Spinal cord (tissue), 9 donors: ENCODE measurements at regions not wholly inside any gene's neighbourhood (a gene's known extent, or its start where the extent isn't known, plus 50 kb on each side); places are given as distances from the start of the nearest gene placed in this dataset.

Experiments
- DNase-seq, 6 donors: peaks; one replicate each; pipeline versions ENCODE4 v3.0.0 to v3.0.0-alpha.2; 2013 to 2015; ENCODE audit warnings: low spot score in 6 of 6, low read depth in 4 of 6
- H3K27ac ChIP-seq: one replicate; pipeline ENCODE4 v1.5.1; 2013; ENCODE audit warnings: low read depth, low read length, control low read depth
- H3K27me3 ChIP-seq: one replicate; pipeline ENCODE4 v1.6.1; 2013; ENCODE audit warnings: low read length; ENCODE audit not compliant: control insufficient read depth, insufficient read depth
- H3K36me3 ChIP-seq: one replicate; pipeline ENCODE4 v1.6.1; 2013; ENCODE audit warnings: low read length; ENCODE audit not compliant: control insufficient read depth, insufficient read depth
- H3K4me1 ChIP-seq: one replicate; pipeline ENCODE4 v1.6.1; 2013; ENCODE audit warnings: low read length; ENCODE audit not compliant: control insufficient read depth, insufficient read depth
- H3K4me3 ChIP-seq: one replicate; pipeline ENCODE4 v1.5.1; 2013; ENCODE audit warnings: low read depth, low read length, control low read depth
- H3K9me3 ChIP-seq: one replicate; pipeline ENCODE4 v1.6.1; 2013; ENCODE audit warnings: low read length; ENCODE audit not compliant: control insufficient read depth, insufficient read depth
- whole genome bisulfite sequencing: methylation state at CpG from one replicate; pipeline ENCODE4 v1.1.5; 2013; ENCODE audit warnings: missing lambda C conversion rate; ENCODE audit not compliant: insufficient coverage; 5-methylcytosine and 5-hydroxymethylcytosine counted together
- donor health status: healthy.

- no peak overlapping the region for H3K4me3 ChIP-seq
- no peaks in the 10 kb centered on the region for H3K27me3 ChIP-seq
- H3K27ac ChIP-seq = no peak overlapping the region
- no peaks in the 10 kb centered on the region for H3K9me3 ChIP-seq
- no peak for DNase-seq
- no peaks in the 10 kb centered on the region for H3K36me3 ChIP-seq
- 29% methylated on average over 1 of the region's 1 CpG for WGBS
- no peaks in the 10 kb centered on the region for H3K4me1 ChIP-seq
Measured at GRCh38 chr21:15130751-15131150, 66.0 kb upstream of the NRIP1 start.

DNA sequence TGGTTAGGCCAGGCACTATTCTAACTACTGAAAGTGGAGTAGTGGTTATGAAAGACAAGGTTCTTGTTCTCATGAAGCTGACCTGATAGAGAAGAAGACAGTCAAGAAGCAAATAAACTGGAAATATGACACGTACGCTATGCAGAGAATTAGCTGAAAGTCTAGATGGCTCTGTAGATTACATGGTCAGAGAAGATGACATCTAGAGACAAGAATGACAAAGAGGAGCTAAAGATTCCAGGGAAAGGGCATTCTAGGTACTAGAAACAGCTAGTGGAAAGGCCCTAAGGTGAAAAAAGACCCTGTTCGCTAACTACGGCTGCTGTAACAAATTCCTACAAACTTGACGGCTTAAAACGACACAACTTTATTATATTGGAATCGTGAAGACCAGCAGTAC is 68.0 kb upstream of the NRIP1 start:
- Histone ChIP-seq H3K4me3 (no peak overlapping the region), H3K4me1 (no peaks in the 10 kb centered on the region), H3K27me3 (no peaks in the 10 kb centered on the region), H3K27ac (no peak overlapping the region), H3K9me3 (no peaks in the 10 kb centered on the region), H3K36me3 (no peaks in the 10 kb centered on the region)
- DNase-seq = no peak
- 90% methylated on average over 7 of the region's 7 CpGs for WGBS

DNA sequence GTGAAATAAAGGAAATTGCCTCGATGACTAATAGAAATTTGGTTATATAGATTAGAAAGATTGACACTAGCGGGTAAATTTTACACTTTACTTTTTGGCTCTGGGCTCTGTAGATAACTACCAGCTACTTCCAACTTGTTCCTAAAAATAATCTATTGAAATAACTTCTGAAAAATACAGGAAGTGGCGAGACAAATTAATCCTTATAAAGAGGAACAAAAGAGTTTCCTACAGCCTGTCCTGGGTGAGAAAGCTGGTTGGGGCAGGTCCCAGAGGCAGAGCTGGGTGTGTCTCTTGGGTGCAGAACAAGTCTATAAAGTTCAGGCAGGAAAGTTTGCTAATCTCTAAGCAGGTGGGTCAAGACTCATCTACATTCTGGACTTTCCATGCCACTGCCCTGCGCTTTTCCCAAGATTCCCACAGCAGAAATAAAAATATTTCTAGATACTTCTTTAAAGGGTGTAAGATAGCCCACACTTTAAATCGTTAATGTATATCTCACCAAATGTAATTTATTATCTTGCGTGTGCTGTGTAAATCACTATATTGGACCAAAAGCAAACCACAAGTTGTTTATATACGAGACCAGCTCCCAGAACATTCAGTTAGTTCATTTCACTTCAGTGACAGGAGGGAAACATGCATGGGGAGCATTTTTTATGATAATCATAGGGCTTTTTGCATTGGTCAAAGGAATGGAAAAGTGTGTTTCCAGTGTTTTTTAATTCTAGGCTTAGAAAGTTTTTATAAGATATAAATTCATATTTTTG is 70.1 kb upstream of the NRIP1 start:
- DNase-seq = no peak
- H3K4me3 ChIP-seq = no peak overlapping the region
- peaks cover 5% of the 10 kb centered on the region for H3K4me1 ChIP-seq
- no peaks in the 10 kb centered on the region for H3K27me3 ChIP-seq
- H3K27ac ChIP-seq = no peak overlapping the region
- H3K36me3 ChIP-seq = no peaks in the 10 kb centered on the region
- WGBS = no CpG with 5 or more reads among the region's 7 CpGs
- no peaks in the 10 kb centered on the region for H3K9me3 ChIP-seq

GRCh38 chr21:15135867-15136629 is 71.2 kb upstream of the NRIP1 start:
- no CpG with 5 or more reads among the region's 3 CpGs for WGBS

GRCh38 chr21:15138490-15138889 is 73.7 kb upstream of the NRIP1 start:
- H3K9me3 ChIP-seq = no peaks in the 10 kb centered on the region
- 22% methylated on average over 7 of the region's 7 CpGs for WGBS

More at GRCh38 chr21:15135867-15136629, 71.2 kb upstream of the NRIP1 start:
- H3K4me3 ChIP-seq = no peak overlapping the region
- H3K36me3 ChIP-seq = no peaks in the 10 kb centered on the region
- H3K27me3 ChIP-seq = no peaks in the 10 kb centered on the region
- peaks cover 14% of the 10 kb centered on the region for H3K4me1 ChIP-seq
- DNase-seq = no peak
- H3K9me3 ChIP-seq = no peaks in the 10 kb centered on the region
- no peak overlapping the region for H3K27ac ChIP-seq

GRCh38 chr21:15139898-15140297 is 75.1 kb upstream of the NRIP1 start:
- Histone ChIP-seq H3K4me1 (peaks cover 17% of the 10 kb centered on the region), H3K9me3 (no peaks in the 10 kb centered on the region)
- peak in 2 of 6 donors; percentile 20 to 47 for DNase-seq

More at GRCh38 chr21:15138490-15138889, 73.7 kb upstream of the NRIP1 start:
- H3K27ac ChIP-seq = no peak overlapping the region
- H3K36me3 ChIP-seq = no peaks in the 10 kb centered on the region
- H3K27me3 ChIP-seq = no peaks in the 10 kb centered on the region
- H3K4me3 ChIP-seq = no peak overlapping the region
- peak in 2 of 6 donors; percentile 75 to 82 for DNase-seq
- peaks cover 17% of the 10 kb centered on the region for H3K4me1 ChIP-seq

DNA sequence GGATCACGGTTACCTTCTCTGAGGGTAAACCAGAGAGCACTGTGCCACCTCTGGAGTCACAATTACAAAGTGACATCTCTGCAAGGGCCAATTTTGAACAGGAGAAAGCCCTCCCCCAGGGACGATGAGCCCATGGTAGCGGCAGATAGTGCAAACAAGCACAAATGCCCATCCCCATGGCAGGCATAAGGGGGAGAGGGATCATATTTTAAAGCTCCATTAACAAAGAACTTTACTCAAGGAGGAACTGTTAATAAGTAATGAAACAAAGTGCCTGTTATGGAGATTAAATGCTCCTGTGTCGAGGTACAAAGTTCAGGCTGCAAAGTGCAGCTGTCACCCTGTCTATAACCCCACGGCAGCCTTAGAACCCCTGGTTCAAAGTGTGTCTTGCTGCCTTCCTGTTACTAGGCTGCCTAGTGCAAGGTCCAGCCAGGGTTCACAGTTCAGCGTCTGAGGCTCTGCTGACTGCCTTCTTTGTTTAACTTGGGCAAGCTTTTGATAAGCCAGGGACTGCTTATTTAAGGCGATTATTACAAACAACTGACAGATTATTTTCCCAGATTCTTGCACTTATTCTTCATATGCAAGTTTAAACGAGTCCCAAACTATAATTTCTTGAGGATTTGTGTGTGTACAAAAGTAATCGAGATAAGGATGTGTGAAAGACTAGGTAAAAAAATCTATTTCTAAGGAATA is 75.7 kb upstream of the NRIP1 start:
- no peak overlapping the region for H3K4me3 ChIP-seq
- no peak overlapping the region for H3K27ac ChIP-seq
- no peaks in the 10 kb centered on the region for H3K27me3 ChIP-seq
- DNase-seq = peak in 1 of 6 donors; percentile 43
- 15% methylated on average over 4 of the region's 9 CpGs for WGBS
- no peaks in the 10 kb centered on the region for H3K9me3 ChIP-seq
- H3K36me3 ChIP-seq = no peaks in the 10 kb centered on the region
- peaks cover 17% of the 10 kb centered on the region for H3K4me1 ChIP-seq

More at GRCh38 chr21:15139898-15140297, 75.1 kb upstream of the NRIP1 start:
- 29% methylated on average over 4 of the region's 4 CpGs for WGBS
- Histone ChIP-seq H3K36me3 (no peaks in the 10 kb centered on the region), H3K4me3 (no peak overlapping the region), H3K27me3 (no peaks in the 10 kb centered on the region), H3K27ac (no peak overlapping the region)

DNA sequence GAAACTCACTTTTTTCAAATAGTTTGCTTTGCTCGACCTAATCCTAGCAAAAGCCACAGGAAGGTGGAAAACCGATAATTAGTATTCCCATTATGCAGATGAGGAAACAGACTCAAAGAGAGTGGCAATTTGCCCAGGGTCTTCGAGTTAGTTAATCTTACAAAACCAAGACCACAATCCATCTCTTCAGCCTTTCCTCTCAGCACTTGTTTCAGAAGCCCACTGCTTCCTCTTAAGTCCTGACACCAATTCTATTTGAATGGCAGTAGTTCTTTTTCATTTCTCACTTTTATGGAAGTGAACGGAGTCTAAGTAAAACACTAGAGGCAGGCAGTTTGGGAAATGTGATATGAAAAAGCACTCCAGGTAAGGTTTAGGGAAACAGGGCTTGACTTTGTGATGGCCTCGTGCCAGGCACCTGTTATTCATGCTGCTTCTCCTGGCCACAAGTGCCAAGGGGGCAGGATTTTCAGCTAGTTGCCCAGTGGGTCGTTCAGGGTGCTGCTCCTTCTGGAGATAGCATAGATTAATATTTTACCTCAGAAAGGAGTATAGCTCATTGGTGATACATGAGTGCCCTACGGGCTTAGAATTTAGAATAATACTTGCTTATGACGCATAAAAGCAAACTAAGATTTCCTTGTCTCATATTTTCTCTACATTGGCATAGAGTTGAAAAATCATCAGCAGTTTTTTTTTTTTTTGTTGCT is 76.6 kb upstream of the NRIP1 start:
- Histone ChIP-seq H3K36me3 (no peaks in the 10 kb centered on the region), H3K27me3 (no peaks in the 10 kb centered on the region), H3K4me1 (peaks cover 17% of the 10 kb centered on the region), H3K27ac (no peak overlapping the region), H3K4me3 (no peak overlapping the region), H3K9me3 (no peaks in the 10 kb centered on the region)
- 35% methylated on average over 3 of the region's 8 CpGs for WGBS
- DNase-seq = peak in 2 of 6 donors; percentile 72 to 78

- peaks cover 12% of the 10 kb centered on the region for H3K4me1 ChIP-seq
- no peaks in the 10 kb centered on the region for H3K9me3 ChIP-seq
- H3K4me3 ChIP-seq = no peak overlapping the region
- H3K27ac ChIP-seq = no peak overlapping the region
- H3K27me3 ChIP-seq = no peaks in the 10 kb centered on the region
- no peak for DNase-seq
- whole genome bisulfite sequencing = no CpG with 5 or more reads among the region's 4 CpGs
- H3K36me3 ChIP-seq = no peaks in the 10 kb centered on the region
Measured at GRCh38 chr21:15144026-15144425, 79.2 kb upstream of the NRIP1 start.
